K562 (cell line): ENCODE measurements at regions not wholly inside any gene's neighbourhood (a gene's known extent, or its start where the extent isn't known, plus 50 kb on each side); places are given as distances from the start of the nearest gene placed in this dataset.

Source experiments
- ATAC-seq: fragments of 200-7000 bp; cut with Tn5 transposase; 3 replicates; pipeline ENCODE4 v1.9.1; 2020; ENCODE audit warnings: moderate library complexity
- BruUV-seq: library from RNA; stranded (reverse); fragments of 400-500 nt; replicated peaks from 2 replicates; lab custom pipeline; 2021; lab: Mats Ljungman, UMichigan
- CTCF ChIA-PET: fragments of 300-600 bp; formaldehyde crosslinking; extraction: SDS; loops from one replicate; lab custom pipeline; 2021; ENCODE audit warnings: low intra/inter-chr PET ratio; lab: Yijun Ruan, JAX
- POLR2A ChIA-PET: fragments of 300-600, 350-650 bp; sonication (Branson Sonifier 250); formaldehyde crosslinking; extraction: SDS; loops from one replicate; lab custom pipeline; 2021; ENCODE audit warnings: antibody characterized with exemption, inconsistent platforms; lab: Yijun Ruan, JAX
- DNase-seq, 4 experiments: peaks; one replicate each; pipeline versions ENCODE4 v3.0.0 to v3.0.0-alpha.2; 2011 to 2018; ENCODE audit warnings: low spot score in 3 of 4, mixed read lengths in 3 of 4; ENCODE audit errors: extremely low read depth in 1 of 4
- FAIRE-seq: peaks from 2 replicates; lab custom pipeline; 2011; peaks lifted over from hg19 to GRCh38; lab: Jason Lieb, UNC
- H2AFZ ChIP-seq: 2 replicates; pipeline ENCODE4 v1.6.0; 2011; ENCODE audit warnings: low read depth, low read length, control low read depth, inconsistent platforms
- H3K27ac ChIP-seq: fragments of 200-600 bp; 3 replicates; pipeline ENCODE4 v1.8.0; 2011; ENCODE audit warnings: low read depth, mild to moderate bottlenecking, control low read depth, inconsistent platforms, low read length, moderate library complexity, mixed read lengths; ENCODE audit errors: extremely low read depth
- H3K27me3 ChIP-seq, 2 experiments: fragments of 300-600 bp in 1 of 2; 2 replicates in 1 of 2; 3 replicates in 1 of 2; pipeline versions ENCODE4 v1.6.0 to v1.8.0; 2011; ENCODE audit warnings: inconsistent platforms in 2 of 2, low read length in 2 of 2, mild to moderate bottlenecking in 1 of 2, mixed read lengths in 1 of 2, moderate library complexity in 1 of 2; ENCODE audit not compliant: control insufficient read depth in 2 of 2, insufficient read depth in 2 of 2
- H3K36me3 ChIP-seq: fragments of 300-600 bp; 3 replicates; pipeline ENCODE4 v1.8.0; 2011; ENCODE audit warnings: mild to moderate bottlenecking, low read length, inconsistent platforms; ENCODE audit not compliant: control insufficient read depth, insufficient read depth
- H3K4me1 ChIP-seq, 2 experiments: fragments of 200-600 bp in 1 of 2; replicated peaks in 1 of 2; 2 replicates in 1 of 2; 3 replicates in 1 of 2; pipeline versions ENCODE4 v1.5.1 to v1.8.0; 2011; ENCODE audit warnings: inconsistent platforms in 2 of 2, low read length in 2 of 2, mild to moderate bottlenecking in 1 of 2, mixed read lengths in 1 of 2, moderate library complexity in 1 of 2; ENCODE audit not compliant: control insufficient read depth in 2 of 2, insufficient read depth in 2 of 2
- H3K4me2 ChIP-seq: 2 replicates; pipeline ENCODE4 v1.6.1; 2011; ENCODE audit warnings: low read length, control low read depth, inconsistent platforms, mixed read lengths; ENCODE audit not compliant: insufficient read depth
- H3K4me3 ChIP-seq: fragments of 200-600 bp; sonication (generic), shearing (Covaris generic); 2 replicates; pipeline ENCODE4 v1.5.1; 2016; ENCODE audit warnings: control low read depth, inconsistent platforms
- H3K79me2 ChIP-seq: fragments of 200-600 bp; 3 replicates; pipeline ENCODE4 v1.8.0; 2011; ENCODE audit warnings: low read length, inconsistent platforms; ENCODE audit not compliant: control insufficient read depth, insufficient read depth
- H3K9ac ChIP-seq, 2 experiments: 2 replicates each; pipeline versions ENCODE4 v1.6.0 to v1.6.1; 2011; ENCODE audit warnings: low read depth in 2 of 2, low read length in 2 of 2, control low read depth in 1 of 2, inconsistent platforms in 1 of 2, mild to moderate bottlenecking in 1 of 2, mixed read lengths in 1 of 2; ENCODE audit not compliant: insufficient read depth in 1 of 2
- H3K9me1 ChIP-seq: one replicate; pipeline ENCODE4 v1.6.0; 2011; ENCODE audit warnings: inconsistent platforms, mild to moderate bottlenecking, low read length, moderate library complexity; ENCODE audit not compliant: control insufficient read depth, insufficient read depth
- H3K9me3 ChIP-seq: replicated peaks from 2 replicates; pipeline ENCODE4 v1.5.1; 2011; ENCODE audit warnings: low read depth, low read length, inconsistent platforms; ENCODE audit not compliant: control insufficient read depth, insufficient read depth
- H4K20me1 ChIP-seq: replicated peaks from 2 replicates; pipeline ENCODE4 v1.6.1; 2011; ENCODE audit warnings: low read length, inconsistent platforms, mixed read lengths; ENCODE audit not compliant: control insufficient read depth, insufficient read depth
- ETS2 ChIP-seq: IDR thresholded peaks from 2 replicates; pipeline ENCODE4 v1.6.1; 2016; ENCODE audit warnings: borderline replicate concordance, missing genetic modification characterization, mild to moderate bottlenecking, moderate library complexity, missing compliant biosample characterization; ENCODE audit not compliant: poor library complexity, severe bottlenecking
- KAT8 ChIP-seq: fragments of 450-650 bp; IDR thresholded peaks from 2 replicates; pipeline ENCODE4 v1.6.1; 2016; ENCODE audit warnings: low read depth, mild to moderate bottlenecking
- LARP7 ChIP-seq: fragments of 450-650 bp; IDR thresholded peaks from 2 replicates; pipeline ENCODE4 v1.6.1; 2016
- MECOM ChIP-seq: fragments of 250-450 bp; sonication (Bioruptor Pico); IDR thresholded peaks from 2 replicates; pipeline ENCODE4 v1.8.0; 2022; ENCODE audit warnings: inconsistent platforms
- MTA3 ChIP-seq: fragments of 450-650 bp; formaldehyde crosslinking; IDR thresholded peaks from 2 replicates; pipeline ENCODE4 v1.6.1; 2017; ENCODE audit warnings: mild to moderate bottlenecking, borderline replicate concordance
- NEUROD1 ChIP-seq: fragments of 150-350 bp; IDR thresholded peaks from 2 replicates; pipeline ENCODE4 v1.6.1; 2014; ENCODE audit warnings: borderline replicate concordance, low read length, low read depth; ENCODE audit not compliant: partially characterized antibody
- SETDB1 ChIP-seq: IDR thresholded peaks from one replicate; pipeline ENCODE4 v1.6.1; 2012; ENCODE audit warnings: low read length, control low read depth, inconsistent platforms
- SIN3A ChIP-seq, 2 experiments: fragments of 150-350 bp in 1 of 2; IDR thresholded peaks; 2 replicates each; pipeline ENCODE4 v1.6.1; 2011 to 2016; ENCODE audit warnings: borderline replicate concordance in 2 of 2, low read depth in 2 of 2, low read length in 2 of 2, mild to moderate bottlenecking in 2 of 2, moderate library complexity in 2 of 2; ENCODE audit not compliant: control insufficient read depth in 1 of 2
- TARDBP ChIP-seq: fragments of 450-650 bp; IDR thresholded peaks from 2 replicates; pipeline ENCODE4 v1.6.1; 2016
- ZNF274 ChIP-seq: IDR thresholded peaks from 2 replicates; pipeline ENCODE4 v1.6.1; 2011; ENCODE audit warnings: low read depth, mild to moderate bottlenecking, low read length, moderate library complexity, borderline replicate concordance
- ZNF785 ChIP-seq: fragments of 250-450 bp; sonication (Bioruptor Pico); IDR thresholded peaks from 2 replicates; pipeline ENCODE4 v1.4.0; 2020; ENCODE audit warnings: mild to moderate bottlenecking
- WGBS: fragments of 100-300 bp; shearing (Covaris generic); methylation state at CpG from one replicate; pipeline ENCODE4 v1.1.6; 2016; ENCODE audit warnings: low coverage, mixed read lengths; ENCODE audit not compliant: insufficient coverage; ENCODE audit errors: missing lambda C conversion rate; 5-methylcytosine and 5-hydroxymethylcytosine counted together
- in situ Hi-C: fragments of 300-500 bp; cut with MboI; formaldehyde crosslinking; loops from 4 replicates; pipeline ENCODE4 v1.15.0; 2018; ENCODE audit warnings: inconsistent platforms, mixed read lengths
- intact Hi-C: fragments of 100-400 bp; cut with micrococcal nuclease; formaldehyde crosslinking; loops from 2 replicates; pipeline ENCODE4 v1.14.2; 2022

DNA sequence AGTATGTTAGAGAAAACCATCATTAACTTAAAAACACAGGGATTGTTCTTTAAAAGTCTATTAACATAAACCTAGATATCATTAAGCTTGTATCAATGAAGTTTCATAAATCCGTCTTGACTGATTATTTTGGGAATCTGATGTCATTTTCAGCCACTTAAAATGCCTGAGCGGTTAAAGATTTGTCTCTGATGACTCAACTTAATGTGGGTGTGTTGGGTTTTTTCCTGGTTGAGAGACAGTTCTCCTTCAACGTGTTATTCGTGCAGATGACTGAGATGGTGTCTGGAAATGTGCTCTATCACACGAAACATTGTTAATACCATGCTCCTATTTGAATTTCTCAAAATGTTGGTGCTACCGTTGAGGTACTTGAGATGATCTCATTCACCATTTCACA, 227.3 kb upstream of the TENM3 start (continued):
- TF ChIP-seq LARP7 (no peak), SETDB1 (no peak), ZNF274 (no peak)

GRCh38 chr4:182017038-182017437, 226.2 kb upstream of the TENM3 start:
- intact Hi-C loops: no loop called here
- H4K20me1 ChIP-seq: no peaks in the 10 kb centered on the region
- ATAC-seq (no peak), FAIRE-seq (no peak), DNase-seq (no peak)
- H3K79me2 ChIP-seq: no peaks in the 10 kb centered on the region
- BruUV-seq: no TSS peak
- 4% methylated on average over 3 of the region's 5 CpGs for WGBS
- TF ChIP-seq SIN3A (IDR thresholded peaks at IDR 0.05; ENCODE audit: borderline replicate concordance in 2 of 2, control insufficient read depth in 1 of 2, low read depth in 2 of 2, low read length in 2 of 2) (no peak), MECOM (no peak), TARDBP (no peak), MTA3 (no peak), NEUROD1 (no peak), ZNF785 (CRISPR knock-in tag) (no peak), KAT8 (no peak), ETS2 (tag) (no peak)
- no peak overlapping the region for H3K4me2 ChIP-seq
- CTCF ChIA-PET: no interaction called here
- H3K27ac ChIP-seq: no peak overlapping the region
- no peak overlapping the region for H2AFZ ChIP-seq
- no peaks in the 10 kb centered on the region for H3K27me3 ChIP-seq
- H3K9me3 ChIP-seq: no peaks in the 10 kb centered on the region; the same call in 1 of the 2 replicates
- POLR2A ChIA-PET: no interaction called here
- no peaks in the 10 kb centered on the region for H3K36me3 ChIP-seq
- H3K9ac ChIP-seq: no peak overlapping the region
- in situ Hi-C loops: no loop called here
- H3K4me1 ChIP-seq: no peaks in the 10 kb centered on the region
- H3K9me1 ChIP-seq: no peaks in the 10 kb centered on the region
- H3K4me3 ChIP-seq: no peak overlapping the region
